Stimulated activated effector memory CD8-positive, alpha-beta T cell treated with anti-CD3 and anti-CD28 coated beads, Interleukin-12 subunit alpha, Interleukin-12 subunit beta, amount 100 ng/mL, for 72 hours (primary cell): ENCODE measurements at regions not wholly inside any gene's neighbourhood (a gene's known extent, or its start where the extent isn't known, plus 50 kb on each side); places are given as distances from the start of the nearest gene placed in this dataset.
"Not testable (repeated sequence)": the region's sequence is repeated elsewhere in the genome, so short reads cannot be mapped to it uniquely, and the experiment has no call there.

Experiments
- ATAC-seq: fragments of 150-1000 bp; cut with Tn5 transposase; 2 replicates; pipeline ENCODE4 v1.10.0; 2021
- DNase-seq, 2 donors: peaks; one replicate each; pipeline ENCODE4 v3.0.0; 2021 to 2022; ENCODE audit warnings: low spot score in 2 of 2
- H3K27ac Mint-ChIP-seq: one replicate; pipeline ENCODE4 v1.8.0; 2022; ENCODE audit warnings: mild to moderate bottlenecking, mixed read lengths
- H3K36me3 Mint-ChIP-seq: one replicate; pipeline ENCODE4 v1.8.0; 2022; ENCODE audit warnings: mild to moderate bottlenecking, mixed read lengths
- H3K4me1 Mint-ChIP-seq: one replicate; pipeline ENCODE4 v1.8.0; 2022; ENCODE audit warnings: mixed read lengths
- H3K4me3 Mint-ChIP-seq: one replicate; pipeline ENCODE4 v1.8.0; 2022; ENCODE audit warnings: mild to moderate bottlenecking, mixed read lengths
- H3K9me3 Mint-ChIP-seq: one replicate; pipeline ENCODE4 v1.8.0; 2022; ENCODE audit warnings: mixed read lengths

DNA sequence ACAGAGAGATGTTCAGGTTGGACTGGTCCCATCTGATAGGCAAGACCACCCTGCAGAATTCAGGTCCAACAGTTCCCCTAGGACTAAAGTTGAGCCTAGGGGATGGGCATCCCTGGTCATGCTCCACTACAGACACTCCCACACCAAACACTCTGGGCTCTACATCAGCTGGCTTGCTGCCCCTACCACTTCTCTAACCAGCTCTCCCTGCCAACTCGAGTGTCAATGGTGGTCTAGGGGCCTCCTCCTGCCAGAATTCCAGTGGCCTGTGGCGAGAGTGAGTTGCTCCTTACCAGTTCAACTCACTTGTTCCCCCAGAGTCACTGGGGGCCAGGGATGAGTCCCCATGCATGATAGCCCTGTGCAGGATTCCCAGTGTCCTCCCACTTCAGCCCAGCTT lies 316.2 kb upstream of the PPP2R3A start:
- H3K4me3 Mint-ChIP-seq, result no peak overlapping the region
- ATAC-seq (no peak), DNase-seq (no peak)
- H3K36me3 Mint-ChIP-seq, result no peaks in the 10 kb centered on the region
- H3K9me3 Mint-ChIP-seq, result peaks cover 7% of the 10 kb centered on the region
- H3K4me1 Mint-ChIP-seq, result no peaks in the 10 kb centered on the region
- H3K27ac Mint-ChIP-seq, result no peak overlapping the region

DNA sequence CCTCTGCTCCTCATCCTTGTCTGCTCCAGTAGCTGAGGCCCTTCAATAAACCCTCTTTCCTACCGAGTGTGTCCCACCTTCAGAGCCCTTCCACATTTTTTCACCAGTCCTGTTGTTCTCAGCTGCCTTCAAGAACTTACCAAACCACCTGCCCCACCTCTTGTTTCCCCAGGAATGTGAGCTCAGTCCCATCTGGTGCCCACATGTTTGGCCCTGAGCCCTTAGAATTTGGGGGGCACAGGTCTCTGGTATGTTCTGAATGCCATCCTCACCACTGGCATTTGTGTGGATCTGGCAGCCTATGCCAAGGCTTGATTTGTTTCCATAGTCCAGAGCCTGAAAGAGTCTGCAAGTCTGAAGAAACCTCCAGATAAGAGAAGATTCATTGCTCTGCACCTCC lies 315.2 kb upstream of the PPP2R3A start:
- no peak for ATAC-seq
- Mint-ChIP-seq H3K27ac (no peak overlapping the region), H3K36me3 (no peaks in the 10 kb centered on the region), H3K4me1 (no peaks in the 10 kb centered on the region), H3K9me3 (peaks cover 7% of the 10 kb centered on the region), H3K4me3 (no peak overlapping the region)
- no peak for DNase-seq

DNA sequence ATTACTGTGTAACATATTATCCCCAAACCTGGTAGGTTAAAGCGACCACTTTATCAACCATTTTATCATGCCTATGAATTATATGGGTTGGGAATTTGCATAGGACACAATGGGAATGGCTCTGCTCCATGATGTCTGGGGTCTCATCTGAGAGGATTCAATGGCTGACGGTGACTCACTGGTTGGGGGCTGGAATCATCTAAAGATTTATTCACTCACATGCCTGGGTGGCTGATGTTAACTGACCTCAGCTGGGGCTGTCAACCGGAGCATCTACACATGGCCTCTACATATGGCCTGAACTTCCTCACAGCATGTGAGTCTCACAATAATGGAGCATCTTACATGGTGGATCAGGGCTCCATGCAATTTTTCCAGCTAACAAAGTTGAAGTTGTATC lies 313.1 kb upstream of the PPP2R3A start:
- Mint-ChIP-seq H3K9me3 (peaks cover 9% of the 10 kb centered on the region), H3K4me3 (no peak overlapping the region), H3K27ac (no peak overlapping the region), H3K4me1 (no peaks in the 10 kb centered on the region), H3K36me3 (no peaks in the 10 kb centered on the region)
- DNase-seq (no peak), ATAC-seq (no peak)

DNA sequence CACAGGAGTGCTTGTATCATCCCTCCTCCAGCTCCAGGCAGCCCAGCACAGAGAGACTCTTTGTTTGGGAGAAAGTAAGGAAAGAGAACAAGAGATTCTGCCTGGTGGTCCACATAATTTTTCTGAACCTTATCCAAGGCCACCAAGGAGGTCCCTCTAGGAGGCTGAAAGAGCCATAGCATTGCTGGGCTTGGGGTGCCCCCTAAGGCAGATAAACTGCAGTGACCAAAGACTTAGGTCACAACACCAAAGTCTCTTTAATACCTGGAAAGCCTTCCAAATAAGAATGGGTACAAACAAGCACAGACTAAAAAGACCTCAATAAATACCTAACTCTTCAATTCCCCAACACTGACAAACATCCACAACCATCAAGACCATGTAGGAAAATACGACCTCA lies 310.2 kb upstream of the PPP2R3A start:
- DNase-seq (no peak), ATAC-seq (no peak)
- Mint-ChIP-seq H3K27ac (no peak overlapping the region), H3K4me1 (no peaks in the 10 kb centered on the region), H3K9me3 (peaks cover 12% of the 10 kb centered on the region), H3K36me3 (no peaks in the 10 kb centered on the region), H3K4me3 (no peak overlapping the region)

DNA sequence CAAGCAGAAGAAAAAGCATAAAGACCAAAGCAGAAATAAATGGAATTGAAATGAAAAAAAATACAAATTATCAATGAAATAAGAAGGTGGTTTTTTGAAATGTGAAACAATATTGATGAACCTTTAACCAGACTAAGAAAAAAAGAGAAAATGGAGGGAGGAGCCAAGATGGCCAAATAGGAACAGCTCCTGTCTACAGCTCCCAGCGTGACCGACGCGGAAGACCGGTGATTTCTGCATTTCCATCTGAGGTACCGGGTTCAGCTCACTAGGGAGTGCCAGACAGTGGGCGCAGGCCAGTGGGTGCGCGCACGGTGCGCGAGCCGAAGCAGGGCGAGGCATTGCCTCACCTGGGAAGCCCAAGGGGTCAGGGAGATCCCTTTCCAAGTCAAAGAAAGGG lies 307.1 kb upstream of the PPP2R3A start:
- H3K27ac Mint-ChIP-seq, H3K4me3 Mint-ChIP-seq, ATAC-seq: not testable (repeated sequence)

DNA sequence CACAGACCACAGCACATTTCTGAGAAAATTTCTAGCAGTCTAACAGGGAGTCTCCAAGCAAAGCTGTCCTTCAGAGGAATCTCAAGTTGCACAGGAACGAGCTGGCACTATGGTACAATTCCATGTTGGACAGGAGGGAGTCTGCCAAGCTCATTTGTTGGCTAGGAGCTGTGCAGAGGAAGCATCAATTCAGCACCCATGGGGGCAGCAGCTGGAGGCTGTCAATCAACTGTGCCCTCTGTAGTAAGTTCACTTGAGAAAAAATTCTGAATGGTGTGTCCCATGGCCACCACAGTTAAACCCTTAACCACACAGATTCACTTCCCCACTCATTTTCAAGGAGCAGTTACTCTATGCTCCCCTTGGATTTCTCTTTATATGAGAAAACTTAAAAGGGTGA lies 298.5 kb upstream of the PPP2R3A start:
- H3K36me3 Mint-ChIP-seq, result no peaks in the 10 kb centered on the region
- no peak for ATAC-seq
- no peaks in the 10 kb centered on the region for H3K4me1 Mint-ChIP-seq
- DNase-seq, result no peak
- H3K27ac Mint-ChIP-seq, result no peak overlapping the region
- H3K9me3 Mint-ChIP-seq, result peaks cover 9% of the 10 kb centered on the region
- H3K4me3 Mint-ChIP-seq, result no peak overlapping the region

More for the DNA sequence above, 307.1 kb upstream of the PPP2R3A start:
- not testable (repeated sequence) for H3K4me1 Mint-ChIP-seq, H3K36me3 Mint-ChIP-seq, DNase-seq
- peaks cover 12% of the 10 kb centered on the region for H3K9me3 Mint-ChIP-seq

DNA sequence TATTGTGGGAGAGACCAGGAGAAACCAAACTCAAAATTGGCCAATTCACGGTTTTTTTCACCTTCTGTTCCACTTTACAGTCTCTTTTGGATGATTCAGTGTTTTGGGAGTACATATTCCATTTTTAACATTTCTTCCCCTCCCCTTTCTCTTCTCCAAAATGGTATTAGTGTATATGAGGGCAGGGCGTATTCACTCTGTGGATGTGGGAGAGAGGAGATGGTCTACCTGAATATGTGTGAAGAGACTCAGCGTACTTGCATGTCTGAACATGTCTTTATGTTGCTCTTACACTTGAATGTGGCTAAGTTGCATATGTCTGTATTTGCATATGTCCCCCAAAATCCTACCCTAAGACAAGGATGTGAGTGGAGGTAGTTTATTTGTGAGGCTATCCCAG lies 291.0 kb upstream of the PPP2R3A start:
- Mint-ChIP-seq H3K9me3 (peaks cover 8% of the 10 kb centered on the region), H3K36me3 (no peaks in the 10 kb centered on the region), H3K4me3 (no peak overlapping the region), H3K4me1 (no peaks in the 10 kb centered on the region), H3K27ac (no peak overlapping the region)
- no peak for DNase-seq
- no peak for ATAC-seq

DNA sequence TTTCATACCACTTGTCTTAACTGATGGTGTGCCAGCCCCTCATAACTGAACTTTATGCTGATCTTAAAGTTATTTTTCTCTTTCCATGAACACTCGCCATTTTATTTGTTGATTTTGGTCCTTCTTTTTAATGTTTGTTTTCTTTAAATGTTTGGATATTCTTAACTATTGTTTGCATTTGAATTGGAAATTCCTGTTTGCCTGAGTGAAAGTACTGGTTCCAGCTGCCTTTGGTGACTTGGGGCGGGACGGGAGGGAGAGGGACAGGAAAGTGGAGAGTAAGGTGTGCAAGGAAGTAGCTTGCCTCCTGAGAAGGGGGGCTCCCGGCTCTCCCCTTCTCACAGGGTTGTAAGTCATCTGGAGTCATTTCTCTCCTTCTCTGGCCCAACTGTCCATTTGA lies 287.1 kb upstream of the PPP2R3A start:
- no peaks in the 10 kb centered on the region for H3K4me1 Mint-ChIP-seq
- DNase-seq (no peak), ATAC-seq (no peak)
- no peak overlapping the region for H3K27ac Mint-ChIP-seq
- H3K4me3 Mint-ChIP-seq, result no peak overlapping the region
- H3K9me3 Mint-ChIP-seq, result peaks cover 12% of the 10 kb centered on the region
- H3K36me3 Mint-ChIP-seq, result no peaks in the 10 kb centered on the region

DNA sequence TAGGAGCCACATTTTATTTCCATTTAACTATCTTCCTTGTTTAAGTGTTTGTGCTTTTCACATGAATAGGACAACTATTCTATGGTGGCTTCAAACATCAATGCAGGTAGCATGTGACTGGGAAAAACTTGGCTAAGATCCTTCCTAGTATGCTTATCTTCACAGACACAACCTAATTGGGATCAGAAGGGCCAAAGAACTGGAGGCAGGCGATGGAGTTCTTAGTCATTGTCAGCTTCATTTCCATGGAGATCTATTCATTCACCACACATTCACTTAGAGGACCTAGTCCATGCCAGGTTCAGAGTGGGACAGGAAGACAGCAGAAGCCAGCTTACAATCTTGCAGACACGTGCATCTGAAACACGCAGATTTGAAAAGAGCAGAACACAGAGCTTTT lies 277.5 kb upstream of the PPP2R3A start:
- Mint-ChIP-seq H3K9me3 (peaks cover 6% of the 10 kb centered on the region), H3K4me3 (no peak overlapping the region), H3K27ac (no peak overlapping the region), H3K36me3 (no peaks in the 10 kb centered on the region), H3K4me1 (no peaks in the 10 kb centered on the region)
- ATAC-seq (no peak), DNase-seq (no peak)

DNA sequence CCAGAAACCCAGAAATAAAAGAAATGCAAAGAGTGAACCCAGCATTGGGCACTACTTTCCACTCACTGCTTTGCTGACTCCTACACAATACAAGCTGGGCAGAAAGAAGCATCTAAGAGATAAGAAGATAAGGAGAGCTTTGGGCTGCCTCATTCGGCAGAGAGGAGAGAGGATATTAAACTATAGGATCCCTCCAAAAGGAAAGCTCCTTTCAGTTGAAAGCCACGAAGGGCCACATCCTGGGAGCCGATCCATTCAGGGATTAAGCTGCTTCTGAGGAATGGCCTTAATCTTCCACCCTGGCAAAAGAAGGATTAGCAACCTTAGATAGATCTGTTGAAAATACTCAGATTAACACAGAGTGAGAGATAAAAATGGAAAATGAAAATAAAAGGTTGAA lies 274.9 kb upstream of the PPP2R3A start:
- no peaks in the 10 kb centered on the region for H3K36me3 Mint-ChIP-seq
- H3K9me3 Mint-ChIP-seq, result peaks cover 3% of the 10 kb centered on the region
- DNase-seq (no peak), ATAC-seq (no peak)
- no peak overlapping the region for H3K27ac Mint-ChIP-seq
- no peaks in the 10 kb centered on the region for H3K4me1 Mint-ChIP-seq
- no peak overlapping the region for H3K4me3 Mint-ChIP-seq

DNA sequence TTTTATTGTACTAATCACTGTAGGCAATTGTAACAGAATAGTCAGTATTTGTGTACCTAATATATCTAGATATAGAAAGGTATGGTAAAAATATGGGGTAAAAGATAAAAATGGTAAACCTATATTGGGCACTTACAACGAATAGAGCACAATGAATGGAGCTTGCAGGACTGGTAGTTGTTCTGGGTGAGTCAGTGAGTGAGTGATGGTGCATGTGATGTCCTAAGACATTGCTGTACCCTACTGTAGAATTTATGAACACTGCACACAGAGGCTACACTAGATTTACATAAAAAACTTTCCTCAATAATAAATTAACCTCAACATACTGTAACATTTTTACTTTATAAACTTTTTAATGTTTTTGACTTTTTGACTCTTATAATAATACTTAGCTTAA lies 274.3 kb upstream of the PPP2R3A start:
- Mint-ChIP-seq H3K36me3 (no peaks in the 10 kb centered on the region), H3K4me3 (no peak overlapping the region), H3K4me1 (no peaks in the 10 kb centered on the region), H3K27ac (no peak overlapping the region), H3K9me3 (peaks cover 3% of the 10 kb centered on the region)
- no peak for ATAC-seq
- no peak for DNase-seq

DNA sequence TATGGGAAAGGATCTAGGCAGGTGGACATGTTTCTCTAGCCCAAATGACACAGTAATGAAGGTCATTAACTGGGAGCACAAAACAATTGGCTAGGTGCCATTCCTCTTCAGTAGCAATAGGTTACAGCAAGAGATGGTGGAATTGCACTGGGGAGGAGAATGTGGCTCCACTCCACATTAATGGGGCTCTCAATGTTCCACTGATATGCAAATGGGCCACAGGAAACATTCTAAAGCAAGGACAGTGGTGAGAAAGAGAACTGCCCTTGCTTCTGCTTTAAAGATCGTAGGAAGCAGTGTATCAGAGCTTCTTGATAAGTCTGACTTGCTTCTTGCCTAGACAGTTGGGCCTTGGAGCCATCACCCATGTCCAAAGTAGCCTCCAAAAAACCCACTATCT lies 271.4 kb upstream of the PPP2R3A start:
- Mint-ChIP-seq H3K27ac (no peak overlapping the region), H3K4me3 (no peak overlapping the region), H3K4me1 (no peaks in the 10 kb centered on the region), H3K9me3 (peaks cover 2% of the 10 kb centered on the region), H3K36me3 (no peaks in the 10 kb centered on the region)
- ATAC-seq, result no peak
- no peak for DNase-seq

DNA sequence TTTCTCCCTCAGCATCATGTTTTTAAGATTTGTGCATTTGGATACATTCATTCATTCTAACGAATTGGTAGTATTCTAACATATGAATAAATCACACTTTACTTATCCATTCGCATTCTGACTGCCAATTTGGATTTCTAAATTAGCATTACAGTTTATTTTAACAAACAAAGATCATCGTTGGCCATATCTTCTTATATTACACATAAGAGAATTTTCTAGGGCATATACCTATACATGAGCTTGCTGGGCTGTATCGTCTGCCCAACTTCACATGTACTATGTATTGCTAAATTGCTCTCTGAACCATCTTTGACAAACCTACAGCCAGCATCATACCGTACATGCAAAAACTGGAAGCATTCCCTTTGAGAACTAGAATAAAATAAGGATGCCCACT lies 265.8 kb upstream of the PPP2R3A start:
- DNase-seq (no peak), ATAC-seq (no peak)
- Mint-ChIP-seq H3K27ac (no peak overlapping the region), H3K36me3 (no peaks in the 10 kb centered on the region), H3K4me1 (no peaks in the 10 kb centered on the region), H3K4me3 (no peak overlapping the region), H3K9me3 (peaks cover 2% of the 10 kb centered on the region)

DNA sequence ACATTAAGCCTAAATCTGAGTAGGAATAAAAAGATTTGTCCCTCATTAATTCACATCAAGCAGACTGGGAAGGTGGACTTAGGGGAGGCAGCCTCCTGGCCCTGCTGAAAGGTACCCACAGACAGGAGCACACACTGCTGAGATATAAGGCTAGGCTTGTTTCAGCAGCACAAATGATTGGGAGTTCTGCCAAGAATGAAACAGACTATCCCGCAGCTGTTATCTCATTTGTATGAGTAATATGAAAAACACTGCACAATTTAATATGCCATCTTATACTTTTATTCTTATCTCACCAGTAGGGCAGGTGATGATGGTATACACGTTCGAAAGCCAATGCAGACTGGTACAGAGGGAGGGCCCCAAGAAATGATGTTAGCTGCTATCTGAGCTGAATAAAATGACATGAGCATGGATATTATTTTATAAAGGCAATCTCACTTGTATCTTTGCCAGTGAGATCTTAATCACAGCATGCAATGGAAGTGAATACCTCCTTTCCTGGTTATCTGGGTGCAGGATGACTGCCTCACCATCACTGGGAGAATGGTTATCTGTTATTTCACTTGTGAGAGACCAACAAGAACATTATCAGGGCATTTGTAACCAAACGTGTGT lies 258.7 kb upstream of the PPP2R3A start:
- ATAC-seq (no peak), DNase-seq (no peak)
- no peak overlapping the region for H3K4me3 Mint-ChIP-seq
- no peaks in the 10 kb centered on the region for H3K4me1 Mint-ChIP-seq
- no peaks in the 10 kb centered on the region for H3K36me3 Mint-ChIP-seq
- H3K9me3 Mint-ChIP-seq, result peaks cover 3% of the 10 kb centered on the region
- no peak overlapping the region for H3K27ac Mint-ChIP-seq

DNA sequence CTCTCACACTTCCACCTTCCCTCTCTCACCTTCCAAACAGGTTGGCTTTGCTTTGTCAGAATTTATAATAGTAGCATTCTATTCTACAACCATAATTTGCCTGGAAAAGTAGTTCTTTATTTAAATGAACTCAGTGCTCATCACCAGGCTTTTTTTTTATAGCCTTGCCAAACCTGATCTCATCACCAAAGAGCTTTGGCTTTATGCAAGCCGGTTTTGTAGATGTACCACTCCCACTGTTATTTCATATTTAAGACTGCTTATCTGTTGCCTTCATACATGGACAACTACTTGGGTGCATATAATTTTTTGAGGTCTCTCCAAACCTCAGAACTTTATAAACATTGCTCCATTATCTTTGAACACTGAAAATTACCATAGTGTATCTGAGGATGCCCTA lies 246.1 kb upstream of the PPP2R3A start:
- no peaks in the 10 kb centered on the region for H3K36me3 Mint-ChIP-seq
- no peak overlapping the region for H3K27ac Mint-ChIP-seq
- H3K9me3 Mint-ChIP-seq, result peaks cover 5% of the 10 kb centered on the region
- no peak for ATAC-seq
- DNase-seq, result no peak
- no peak overlapping the region for H3K4me3 Mint-ChIP-seq
- H3K4me1 Mint-ChIP-seq, result no peaks in the 10 kb centered on the region

DNA sequence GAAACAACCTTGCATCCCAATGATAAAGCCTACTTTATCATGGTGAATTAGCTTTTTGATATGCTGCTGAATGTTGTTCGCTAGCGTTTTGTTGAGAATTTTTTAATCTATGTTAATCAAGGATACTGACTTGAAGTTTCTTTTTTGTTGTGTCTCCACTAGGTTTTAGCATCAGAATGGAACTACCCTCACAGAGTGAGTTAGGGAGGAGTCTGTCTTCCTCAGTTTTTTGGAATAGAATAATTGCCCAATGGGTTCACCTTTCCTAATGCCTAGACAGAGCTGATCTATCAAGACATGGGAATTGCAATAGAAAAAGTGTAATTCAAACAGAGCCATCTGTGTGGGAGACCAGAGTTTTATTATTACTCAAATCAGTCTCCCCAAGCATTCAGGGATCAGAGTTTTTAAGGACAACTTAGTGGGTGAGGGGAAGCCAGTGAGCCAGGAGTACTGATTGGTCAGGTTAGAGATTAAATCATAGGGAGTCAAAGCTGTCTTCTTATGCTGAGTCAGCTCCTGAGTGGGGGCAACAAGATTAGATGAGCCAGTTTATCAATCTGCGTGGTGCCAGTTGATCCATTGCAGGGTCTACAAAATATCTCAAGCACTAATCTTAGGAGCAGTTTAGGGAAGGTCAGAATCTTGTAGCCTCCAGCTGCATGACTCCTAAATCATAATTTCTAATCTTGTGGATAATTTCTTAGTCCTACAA lies 237.4 kb upstream of the PPP2R3A start:
- H3K4me3 Mint-ChIP-seq, result no peak overlapping the region
- no peaks in the 10 kb centered on the region for H3K4me1 Mint-ChIP-seq
- ATAC-seq, result no peak
- H3K9me3 Mint-ChIP-seq, result peaks cover 17% of the 10 kb centered on the region
- no peaks in the 10 kb centered on the region for H3K36me3 Mint-ChIP-seq
- DNase-seq, result no peak
- no peak overlapping the region for H3K27ac Mint-ChIP-seq
